Ascending aorta (tissue), 2 donors: ENCODE measurements at regions not wholly inside any gene's neighbourhood (a gene's known extent, or its start where the extent isn't known, plus 50 kb on each side); places are given as distances from the start of the nearest gene placed in this dataset.

Source experiments
- DNase-seq, 2 donors: peaks; one replicate each; pipeline ENCODE4 v3.0.0-alpha.2; 2019; ENCODE audit warnings: low spot score in 2 of 2
- H3K27ac ChIP-seq, 2 donors: fragments of 200-600 bp; sonication (generic); one replicate each; pipeline ENCODE4 v1.5.1; 2016 to 2017; ENCODE audit warnings: mild to moderate bottlenecking in 1 of 2
- H3K27me3 ChIP-seq: fragments of 200-600 bp; sonication (generic); one replicate; pipeline ENCODE4 v1.5.1; 2017
- H3K36me3 ChIP-seq, 2 donors: fragments of 200-600 bp; sonication (generic); one replicate each; pipeline ENCODE4 v1.5.1; 2016
- H3K4me1 ChIP-seq, 2 donors: fragments of 200-600 bp; sonication (generic); one replicate each; pipeline ENCODE4 v1.5.1; 2016 to 2017; ENCODE audit warnings: mild to moderate bottlenecking in 1 of 2
- H3K4me3 ChIP-seq, 2 donors: fragments of 200-600 bp; sonication (generic); one replicate each; pipeline ENCODE4 v1.5.1; 2016 to 2017; ENCODE audit warnings: mild to moderate bottlenecking in 1 of 2
- H3K9me3 ChIP-seq, 2 donors: fragments of 200-600 bp; sonication (generic); one replicate each; pipeline ENCODE4 v1.5.1; 2016
- CTCF ChIP-seq, 3 experiments: fragments of 200-600 bp in 2 of 3; fragments of 450-650 bp in 1 of 3; sonication (generic) in 2 of 3; IDR thresholded peaks; one replicate each; pipeline ENCODE4 v1.5.1; 2016 to 2019; ENCODE audit warnings: antibody characterized with exemption in 3 of 3, mild to moderate bottlenecking in 1 of 3, moderate library complexity in 1 of 3
- intact Hi-C: fragments of 100-400 bp; cut with DNase I; formaldehyde crosslinking; loops from one replicate; pipeline ENCODE4 v1.15.1; 2023

- no peak for TF ChIP-seq CTCF (IDR thresholded peaks at IDR 0.05)
- no peak overlapping the region for H3K27ac ChIP-seq
- no peak for DNase-seq
- no peaks in the 10 kb centered on the region for H3K4me1 ChIP-seq
- no peaks in the 10 kb centered on the region for H3K36me3 ChIP-seq
- H3K27me3 ChIP-seq = no peaks in the 10 kb centered on the region
- H3K4me3 ChIP-seq = no peak overlapping the region
- H3K9me3 ChIP-seq = no peaks in the 10 kb centered on the region
- intact Hi-C loops = no loop called here
These were observed 332.2 kb upstream of the RAG2 start for GRCh38 chr11:36930256-36930655.

- no peaks in the 10 kb centered on the region for H3K4me1 ChIP-seq
- H3K9me3 ChIP-seq = no peaks in the 10 kb centered on the region
- TF ChIP-seq CTCF (IDR thresholded peaks at IDR 0.05) = no peak
- intact Hi-C loops = no loop called here
- no peak overlapping the region for H3K27ac ChIP-seq
- H3K4me3 ChIP-seq = no peak overlapping the region
- H3K36me3 ChIP-seq = no peaks in the 10 kb centered on the region
- no peak for DNase-seq
- no peaks in the 10 kb centered on the region for H3K27me3 ChIP-seq
These were observed 331.4 kb upstream of the RAG2 start for GRCh38 chr11:36929401-36929800.

DNA sequence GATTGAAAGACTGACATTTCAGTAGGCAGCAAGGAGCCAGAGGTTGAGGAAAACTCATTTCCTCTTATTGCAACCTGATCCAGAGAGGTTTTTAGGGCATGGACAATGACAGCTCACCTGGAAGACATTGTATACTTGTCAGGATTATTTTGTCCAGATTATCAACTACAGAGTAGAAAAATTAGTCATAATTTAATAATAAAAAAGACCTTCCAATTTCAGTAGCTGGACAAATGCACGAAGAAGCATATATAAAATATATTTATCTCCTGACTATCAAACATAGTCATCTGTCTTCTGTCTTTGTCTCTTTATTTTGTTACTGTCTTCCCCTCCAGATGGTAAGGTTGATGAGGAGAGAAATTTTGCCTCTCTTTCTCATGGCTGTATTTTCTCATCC, 330.6 kb upstream of the RAG2 start:
- DNase-seq = no peak
- TF ChIP-seq CTCF (IDR thresholded peaks at IDR 0.05) = no peak
- intact Hi-C loops = no loop called here

GRCh38 chr11:36899800-36900199, 301.8 kb upstream of the RAG2 start:
- TF ChIP-seq CTCF (IDR thresholded peaks at IDR 0.05) = no peak
- intact Hi-C loops = no loop called here

More for the DNA sequence above, 330.6 kb upstream of the RAG2 start:
- Histone ChIP-seq H3K4me3 (no peak overlapping the region), H3K4me1 (no peaks in the 10 kb centered on the region), H3K27me3 (no peaks in the 10 kb centered on the region), H3K9me3 (no peaks in the 10 kb centered on the region), H3K27ac (no peak overlapping the region), H3K36me3 (no peaks in the 10 kb centered on the region)

DNA sequence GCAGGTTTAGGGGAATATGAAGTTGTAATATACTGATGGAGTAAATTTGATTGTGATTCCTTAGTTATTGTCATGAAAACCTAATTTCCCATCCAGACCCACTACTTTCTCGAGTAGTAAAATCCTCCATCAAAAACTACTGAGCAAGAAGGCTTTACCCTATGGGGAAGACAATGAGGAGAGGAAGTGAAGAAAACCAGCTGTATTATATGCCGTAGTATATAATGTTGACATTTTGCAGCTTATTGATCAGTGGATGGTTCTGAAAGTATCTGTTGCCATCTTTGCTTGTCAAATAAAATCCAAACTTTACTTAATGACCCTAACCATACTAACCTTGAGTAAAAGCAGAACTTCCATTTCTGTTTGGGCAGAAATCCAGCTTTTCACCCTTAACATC, 292.8 kb upstream of the RAG2 start:
- TF ChIP-seq CTCF (IDR thresholded peaks at IDR 0.05) = no peak
- intact Hi-C loops = no loop called here
- H3K36me3 ChIP-seq = no peaks in the 10 kb centered on the region

More at GRCh38 chr11:36899800-36900199, 301.8 kb upstream of the RAG2 start:
- H3K9me3 ChIP-seq = no peaks in the 10 kb centered on the region
- no peak overlapping the region for H3K27ac ChIP-seq
- DNase-seq = no peak
- H3K4me1 ChIP-seq = no peaks in the 10 kb centered on the region
- no peak overlapping the region for H3K4me3 ChIP-seq
- no peaks in the 10 kb centered on the region for H3K27me3 ChIP-seq
- H3K36me3 ChIP-seq = no peaks in the 10 kb centered on the region

DNA sequence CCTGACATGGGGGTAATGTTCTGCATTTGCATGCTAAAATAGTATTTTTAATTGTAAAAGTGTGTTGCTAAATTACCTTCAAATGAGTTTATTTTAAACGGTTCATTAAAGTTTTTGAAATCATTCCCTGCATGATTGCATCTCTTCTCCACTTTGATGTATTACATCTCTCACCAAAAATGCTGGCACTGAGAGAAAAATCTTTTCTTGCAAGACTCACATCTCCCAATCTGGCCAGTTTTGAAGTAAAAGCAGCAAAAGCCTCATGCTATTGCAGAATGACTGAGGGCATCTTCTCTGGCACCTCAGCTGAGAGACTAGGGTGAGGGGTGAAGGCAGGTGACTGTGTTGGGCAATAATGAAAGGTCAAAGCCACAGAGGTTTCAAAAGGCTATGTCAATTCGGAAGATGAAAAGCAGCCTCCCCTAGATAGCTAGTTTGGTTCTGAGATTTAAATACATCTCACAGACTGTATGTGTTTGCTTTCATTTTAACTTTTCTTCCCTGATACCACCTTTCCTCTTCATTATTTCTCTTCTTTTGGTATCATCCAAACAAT, 292.2 kb upstream of the RAG2 start:
- H3K4me3 ChIP-seq = no peak overlapping the region
- H3K4me1 ChIP-seq = no peaks in the 10 kb centered on the region
- H3K9me3 ChIP-seq = no peaks in the 10 kb centered on the region
- no peak for TF ChIP-seq CTCF (IDR thresholded peaks at IDR 0.05)
- intact Hi-C loops = no loop called here
- H3K27ac ChIP-seq = no peak overlapping the region
- no peak for DNase-seq
- H3K36me3 ChIP-seq = no peaks in the 10 kb centered on the region
- no peaks in the 10 kb centered on the region for H3K27me3 ChIP-seq

More for the DNA sequence above, 292.8 kb upstream of the RAG2 start:
- Histone ChIP-seq H3K27ac (no peak overlapping the region), H3K4me1 (no peaks in the 10 kb centered on the region), H3K9me3 (no peaks in the 10 kb centered on the region), H3K27me3 (no peaks in the 10 kb centered on the region), H3K4me3 (no peak overlapping the region)
- no peak for DNase-seq
